Keratinocyte (primary cell): ENCODE measurements at regions not wholly inside any gene's neighbourhood (a gene's known extent, or its start where the extent isn't known, plus 50 kb on each side); places are given as distances from the start of the nearest gene placed in this dataset.

ENCODE experiments used
- DNase-seq: peaks from one replicate; pipeline ENCODE4 v3.0.0-alpha.2; 2011; ENCODE audit warnings: low read depth, missing footprints, low spot score
- FAIRE-seq: peaks from 2 replicates; lab custom pipeline; 2011; peaks lifted over from hg19 to GRCh38; lab: Jason Lieb, UNC
- H2AFZ ChIP-seq: 2 replicates; pipeline ENCODE4 v1.6.0; 2012; ENCODE audit warnings: low read length, control low read depth, inconsistent platforms; ENCODE audit not compliant: control insufficient read depth
- H3K27ac ChIP-seq: 2 replicates; pipeline ENCODE4 v1.5.1; 2011; ENCODE audit warnings: low read length; ENCODE audit not compliant: control insufficient read depth, insufficient read depth
- H3K27me3 ChIP-seq: 3 replicates; pipeline ENCODE4 v1.6.0; 2011; ENCODE audit warnings: low read length; ENCODE audit not compliant: control insufficient read depth, insufficient read depth; ENCODE audit errors: extremely low read depth
- H3K36me3 ChIP-seq, 2 experiments: 2 replicates in 1 of 2; 3 replicates in 1 of 2; pipeline ENCODE4 v1.5.1; 2011; ENCODE audit warnings: low read length in 2 of 2, mild to moderate bottlenecking in 1 of 2; ENCODE audit not compliant: control insufficient read depth in 2 of 2, insufficient read depth in 2 of 2; ENCODE audit errors: extremely low read depth in 1 of 2
- H3K4me1 ChIP-seq: 3 replicates; pipeline ENCODE4 v1.5.1; 2011; ENCODE audit warnings: low read length; ENCODE audit not compliant: control insufficient read depth, insufficient read depth; ENCODE audit errors: extremely low read depth
- H3K4me2 ChIP-seq: 3 replicates; pipeline ENCODE4 v1.6.0; 2011; ENCODE audit warnings: low read depth, low read length; ENCODE audit not compliant: control insufficient read depth, insufficient read depth; ENCODE audit errors: extremely low read depth
- H3K4me3 ChIP-seq, 3 experiments: fragments of 200-600 bp in 1 of 3; sonication (generic) in 1 of 3; 2 replicates in 2 of 3; 3 replicates in 1 of 3; pipeline ENCODE4 v1.5.1; 2011 to 2016; ENCODE audit warnings: low read length in 3 of 3, mild to moderate bottlenecking in 3 of 3, control low read depth in 2 of 3, inconsistent platforms in 1 of 3, low read depth in 1 of 3, mixed read lengths in 1 of 3, mixed run types in 1 of 3, moderate library complexity in 1 of 3; ENCODE audit not compliant: control insufficient read depth in 2 of 3, insufficient read depth in 2 of 3; ENCODE audit errors: extremely low read depth in 1 of 3
- H3K79me2 ChIP-seq: 2 replicates; pipeline ENCODE4 v1.6.0; 2012; ENCODE audit warnings: low read length; ENCODE audit not compliant: control insufficient read depth, insufficient read depth
- H3K9ac ChIP-seq: 3 replicates; pipeline ENCODE4 v1.6.0; 2011; ENCODE audit warnings: low read length; ENCODE audit not compliant: control insufficient read depth, insufficient read depth; ENCODE audit errors: extremely low read depth
- H3K9me1 ChIP-seq: 3 replicates; pipeline ENCODE4 v1.6.0; 2011; ENCODE audit warnings: low read length; ENCODE audit not compliant: control insufficient read depth, insufficient read depth; ENCODE audit errors: extremely low read depth
- H3K9me3 ChIP-seq: 2 replicates; pipeline ENCODE4 v1.5.1; 2012; ENCODE audit warnings: low read depth, low read length; ENCODE audit not compliant: control insufficient read depth
- H4K20me1 ChIP-seq: 3 replicates; pipeline ENCODE4 v1.6.0; 2011; ENCODE audit warnings: low read length; ENCODE audit not compliant: control insufficient read depth, insufficient read depth; ENCODE audit errors: extremely low read depth
- CTCF ChIP-seq, 3 experiments: IDR thresholded peaks in 1 of 3; conservative IDR thresholded peaks in 1 of 3; optimal IDR thresholded peaks in 1 of 3; 2 replicates in 2 of 3; 3 replicates in 1 of 3; pipeline versions ENCODE3 to v1.5.1; 2011; ENCODE audit warnings: low read length in 3 of 3, mild to moderate bottlenecking in 3 of 3, moderate library complexity in 2 of 3, control low read depth in 1 of 3, inconsistent platforms in 1 of 3; ENCODE audit not compliant: insufficient read depth in 2 of 3; ENCODE audit errors: extremely low read depth in 1 of 3
- EZH2 ChIP-seq: IDR thresholded peaks from one replicate; pipeline ENCODE4 v1.6.1; 2012; ENCODE audit warnings: inconsistent platforms, mild to moderate bottlenecking, low read length, moderate library complexity
- dilution Hi-C: fragments of 300-500 bp; cut with MboI; formaldehyde crosslinking; loops from one replicate; pipeline ENCODE4 v1.7.0; 2020; ENCODE audit warnings: low sequenced_read_pairs; ENCODE audit not compliant: extremely low pct_ligation_motif_present

GRCh38 chr10:80794994-80795393, 257.3 kb downstream of the SH2D4B start:
- Histone ChIP-seq H3K36me3 (no peaks in the 10 kb centered on the region), H3K4me3 (no peak overlapping the region), H2AFZ (no peak overlapping the region), H3K79me2 (no peaks in the 10 kb centered on the region), H3K4me1 (no peaks in the 10 kb centered on the region), H4K20me1 (no peaks in the 10 kb centered on the region), H3K9me1 (no peaks in the 10 kb centered on the region), H3K27me3 (no peaks in the 10 kb centered on the region), H3K9ac (no peak overlapping the region), H3K27ac (no peak overlapping the region), H3K4me2 (no peak overlapping the region), H3K9me3 (no peaks in the 10 kb centered on the region)
- TF ChIP-seq EZH2 = no peak
- no peak for TF ChIP-seq CTCF (optimal IDR thresholded peaks at IDR 0.05 in 1 of 3, IDR thresholded peaks at IDR 0.05 in 1 of 3, conservative IDR thresholded peaks at IDR 0.05 in 1 of 3; ENCODE audit: extremely low read depth in 1 of 3, insufficient read depth in 2 of 3, low read length in 3 of 3)
- dilution Hi-C loops = no loop called here
- DNase-seq (no peak), FAIRE-seq (no peak)

DNA sequence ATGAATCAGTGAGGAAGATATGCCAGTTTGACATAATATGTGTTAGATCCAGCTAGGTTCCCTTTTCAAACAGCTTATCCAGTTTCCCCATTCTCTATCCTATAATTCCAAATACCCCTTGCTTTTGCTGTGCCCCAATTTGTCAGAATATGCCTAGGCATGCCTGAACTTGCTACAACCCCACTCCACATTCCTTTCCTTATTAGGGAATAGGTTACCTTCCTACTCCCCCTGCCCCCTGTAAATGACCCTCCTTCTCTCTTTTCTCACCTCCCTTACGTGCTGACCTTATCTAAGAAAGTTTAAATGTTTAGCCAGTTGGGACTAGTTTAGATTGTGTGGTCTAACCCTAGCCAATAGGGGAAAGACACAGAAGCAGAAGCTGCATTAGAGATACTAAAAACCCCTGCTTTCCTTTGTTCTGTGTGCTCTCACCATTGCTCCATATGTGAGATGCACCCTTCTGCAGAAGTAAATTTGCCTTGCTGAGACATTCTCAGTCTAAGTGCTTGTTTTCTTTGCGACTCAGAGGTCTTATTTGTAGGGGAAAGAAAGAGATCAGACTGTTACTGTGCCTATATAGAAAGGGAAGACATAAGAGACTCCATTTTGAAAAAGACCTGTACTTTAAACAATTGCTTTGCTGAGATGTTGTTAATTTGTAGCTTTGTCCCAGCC, 267.8 kb downstream of the SH2D4B start:
- no peak for FAIRE-seq
- dilution Hi-C loops = no loop called here

More for the DNA sequence above, 267.8 kb downstream of the SH2D4B start:
- Histone ChIP-seq H3K9me3 (no peaks in the 10 kb centered on the region), H3K36me3 (no peaks in the 10 kb centered on the region), H3K4me1 (no peaks in the 10 kb centered on the region), H4K20me1 (no peaks in the 10 kb centered on the region), H3K79me2 (no peaks in the 10 kb centered on the region), H3K4me3 (no peak overlapping the region), H3K27ac (no peak overlapping the region), H2AFZ (no peak overlapping the region), H3K4me2 (no peak overlapping the region), H3K9ac (no peak overlapping the region), H3K9me1 (no peaks in the 10 kb centered on the region), H3K27me3 (no peaks in the 10 kb centered on the region)
- DNase-seq = no peak
- no peak for TF ChIP-seq CTCF (optimal IDR thresholded peaks at IDR 0.05 in 1 of 3, IDR thresholded peaks at IDR 0.05 in 1 of 3, conservative IDR thresholded peaks at IDR 0.05 in 1 of 3; ENCODE audit: extremely low read depth in 1 of 3, insufficient read depth in 2 of 3, low read length in 3 of 3)
- no peak for TF ChIP-seq EZH2
